ENCODE measurements at regions not wholly inside any gene's neighbourhood (a gene's known extent, or its start where the extent isn't known, plus 50 kb on each side); places are given as distances from the start of the nearest gene placed in this dataset.

DNA sequence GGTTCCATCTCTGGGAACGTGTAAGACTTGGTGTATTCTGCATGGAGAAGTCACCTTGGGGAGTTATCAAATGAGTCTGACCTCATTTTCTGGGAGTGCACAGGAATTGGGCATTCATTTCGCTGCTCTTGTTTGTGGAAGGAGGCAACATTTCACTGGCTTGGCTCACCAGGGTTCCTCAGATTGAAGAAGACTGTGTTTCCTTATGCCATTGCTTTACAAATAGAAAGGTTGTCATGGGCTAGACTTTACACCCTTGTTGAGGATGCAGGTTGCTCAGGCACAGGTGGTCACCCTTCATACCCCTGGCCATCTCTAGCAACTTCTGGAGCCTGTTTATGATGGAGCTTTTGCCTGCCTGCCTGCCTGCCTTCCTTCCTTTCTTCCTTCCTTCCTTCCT is 114.4 kb downstream of the AASDH start:
- no peak for DNase-seq
- Histone ChIP-seq H3K4me3 (no peak overlapping the region), H3K27me3 (no peaks in the 10 kb centered on the region), H3K27ac (no peak overlapping the region), H3K4me1 (no peaks in the 10 kb centered on the region), H3K9me3 (no peaks in the 10 kb centered on the region), H3K36me3 (no peaks in the 10 kb centered on the region)
- TF ChIP-seq, protein P1, sequence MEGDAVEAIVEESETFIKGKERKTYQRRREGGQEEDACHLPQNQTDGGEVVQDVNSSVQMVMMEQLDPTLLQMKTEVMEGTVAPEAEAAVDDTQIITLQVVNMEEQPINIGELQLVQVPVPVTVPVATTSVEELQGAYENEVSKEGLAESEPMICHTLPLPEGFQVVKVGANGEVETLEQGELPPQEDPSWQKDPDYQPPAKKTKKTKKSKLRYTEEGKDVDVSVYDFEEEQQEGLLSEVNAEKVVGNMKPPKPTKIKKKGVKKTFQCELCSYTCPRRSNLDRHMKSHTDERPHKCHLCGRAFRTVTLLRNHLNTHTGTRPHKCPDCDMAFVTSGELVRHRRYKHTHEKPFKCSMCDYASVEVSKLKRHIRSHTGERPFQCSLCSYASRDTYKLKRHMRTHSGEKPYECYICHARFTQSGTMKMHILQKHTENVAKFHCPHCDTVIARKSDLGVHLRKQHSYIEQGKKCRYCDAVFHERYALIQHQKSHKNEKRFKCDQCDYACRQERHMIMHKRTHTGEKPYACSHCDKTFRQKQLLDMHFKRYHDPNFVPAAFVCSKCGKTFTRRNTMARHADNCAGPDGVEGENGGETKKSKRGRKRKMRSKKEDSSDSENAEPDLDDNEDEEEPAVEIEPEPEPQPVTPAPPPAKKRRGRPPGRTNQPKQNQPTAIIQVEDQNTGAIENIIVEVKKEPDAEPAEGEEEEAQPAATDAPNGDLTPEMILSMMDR (IDR thresholded peaks at IDR 0.05) = no peak
- ATAC-seq = no peak
- intact Hi-C loops (cut with DNase I) = no loop called here
- WGBS, 2 donors = 57 to 69% methylated on average over 2 of the region's 2 CpGs
- no peak for FAIRE-seq

DNA sequence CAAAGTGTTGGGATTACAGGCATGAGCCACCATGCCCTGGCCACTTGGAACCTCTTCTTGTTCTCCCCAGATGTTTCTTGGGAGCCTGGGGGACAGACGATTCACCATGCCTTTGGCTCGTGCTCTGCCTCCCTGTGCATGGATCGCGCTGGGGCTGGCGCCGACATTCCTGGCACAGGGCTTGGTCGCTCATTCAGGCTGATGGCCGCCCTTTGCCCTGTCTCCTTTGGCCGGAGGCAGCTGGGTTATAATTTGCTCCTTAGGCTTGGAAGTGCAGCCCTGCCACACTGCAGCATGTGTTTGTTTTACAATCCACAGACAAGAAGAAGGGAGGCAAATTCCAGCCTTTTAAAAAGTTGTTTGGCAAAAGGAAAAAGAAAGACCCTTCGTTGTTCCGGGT is 115.3 kb downstream of the AASDH start:
- Histone ChIP-seq H3K4me3 (no peak overlapping the region), H3K4me1 (no peaks in the 10 kb centered on the region), H3K27me3 (no peaks in the 10 kb centered on the region), H3K36me3 (no peaks in the 10 kb centered on the region), H3K27ac (no peak overlapping the region), H3K9me3 (no peaks in the 10 kb centered on the region)
- intact Hi-C loops (cut with DNase I) = no loop called here
- DNase-seq (no peak), ATAC-seq (no peak), FAIRE-seq (no peak)
- WGBS, 2 donors = 76 to 92% methylated on average over 11 of the region's 11 CpGs
- TF ChIP-seq, protein P1 (IDR thresholded peaks at IDR 0.05) = no peak

DNA sequence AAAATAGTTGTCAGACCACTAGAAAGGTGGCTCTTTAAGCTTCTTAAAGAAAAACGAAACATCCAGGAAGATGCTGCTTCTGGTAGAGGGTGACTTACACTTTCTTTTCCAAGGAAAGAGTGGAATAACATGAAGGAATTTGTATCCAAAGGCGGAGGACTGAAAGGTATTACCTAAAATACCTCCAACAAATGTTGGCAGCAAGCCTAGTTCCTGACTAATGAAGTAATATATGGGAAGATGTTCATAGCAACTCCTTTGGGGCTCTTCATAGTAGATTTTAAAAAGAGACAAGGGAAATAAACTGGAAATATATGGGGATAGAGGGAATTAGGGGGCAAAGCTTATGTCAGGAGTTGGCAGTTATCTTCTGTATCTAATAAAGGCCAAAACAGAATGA is 116.2 kb downstream of the AASDH start:
- Histone ChIP-seq H3K4me1 (no peaks in the 10 kb centered on the region), H3K27me3 (no peaks in the 10 kb centered on the region), H3K4me3 (no peak overlapping the region), H3K36me3 (no peaks in the 10 kb centered on the region), H3K27ac (no peak overlapping the region), H3K9me3 (no peaks in the 10 kb centered on the region)
- TF ChIP-seq, protein P1 (IDR thresholded peaks at IDR 0.05) = no peak
- DNase-seq (no peak), FAIRE-seq (no peak), ATAC-seq (no peak)
- WGBS, 2 donors = 67 to 81% methylated on average over 2 of the region's 2 CpGs
- intact Hi-C loops (cut with DNase I) = no loop called here

DNA sequence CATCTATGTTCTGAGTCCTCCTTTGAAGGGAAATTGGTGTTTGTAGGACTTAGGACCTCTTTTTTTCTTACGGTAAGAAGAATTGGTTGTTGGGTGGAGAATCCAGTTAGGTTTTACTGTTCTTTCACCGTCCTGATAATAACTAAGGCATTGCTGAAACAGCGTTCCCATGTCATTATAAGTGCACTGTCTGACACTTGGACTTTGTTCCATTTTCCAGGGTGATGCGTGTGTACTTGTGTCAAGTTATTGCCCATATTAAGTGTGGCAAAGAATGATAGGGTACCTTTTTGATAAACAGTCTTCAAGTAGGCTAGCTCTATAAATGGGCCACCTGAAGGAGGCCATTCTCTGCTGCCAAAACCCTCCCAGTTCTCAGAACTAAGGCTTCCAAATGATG is 119.7 kb downstream of the AASDH start:
- Histone ChIP-seq H3K4me3 (no peak overlapping the region), H3K27me3 (no peaks in the 10 kb centered on the region), H3K9me3 (no peaks in the 10 kb centered on the region), H3K36me3 (no peaks in the 10 kb centered on the region), H3K27ac (no peak overlapping the region), H3K4me1 (no peaks in the 10 kb centered on the region)
- ATAC-seq (no peak), DNase-seq (no peak), FAIRE-seq (no peak)
- intact Hi-C loops (cut with DNase I) = no loop called here
- WGBS, 2 donors = 66 to 72% methylated on average over 4 of the region's 4 CpGs
- TF ChIP-seq, protein P1 (IDR thresholded peaks at IDR 0.05) = no peak

DNA sequence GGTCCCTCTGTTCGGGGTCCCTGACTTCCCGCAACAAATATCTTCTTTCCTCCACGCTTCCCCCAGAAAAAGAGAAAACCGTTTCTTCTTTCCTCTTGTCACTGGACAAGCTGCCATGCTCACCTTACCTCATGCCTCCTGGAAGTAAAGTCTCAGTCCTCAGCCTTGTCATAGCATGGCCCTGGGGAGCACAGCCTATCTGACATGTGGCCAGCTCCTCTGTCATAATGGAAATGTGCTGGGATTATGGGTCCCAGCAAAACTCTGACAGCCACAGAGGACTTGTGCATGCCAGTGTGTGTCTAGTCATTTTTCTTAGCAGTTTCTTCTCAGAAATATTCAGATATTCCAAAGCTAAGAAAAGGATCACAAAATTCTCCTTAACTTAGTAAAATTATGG is 122.4 kb downstream of the AASDH start:
- H3K9me3 ChIP-seq = no peaks in the 10 kb centered on the region
- TF ChIP-seq, protein P1 (IDR thresholded peaks at IDR 0.05) = no peak
- intact Hi-C loops (cut with DNase I) = no loop called here
- H3K36me3 ChIP-seq = no peaks in the 10 kb centered on the region
- no peak overlapping the region for H3K27ac ChIP-seq
- WGBS, 2 donors = 46 to 50% methylated on average over 4 of the region's 4 CpGs
- no peak overlapping the region for H3K4me3 ChIP-seq
- no peak for ATAC-seq
- FAIRE-seq = no peak
- no peak for DNase-seq
- H3K4me1 ChIP-seq = no peaks in the 10 kb centered on the region
- no peaks in the 10 kb centered on the region for H3K27me3 ChIP-seq

Measured in pancreas (tissue), 10 donors.